ENCODE measurements at regions not wholly inside any gene's neighbourhood (a gene's known extent, or its start where the extent isn't known, plus 50 kb on each side); places are given as distances from the start of the nearest gene placed in this dataset.

DNA sequence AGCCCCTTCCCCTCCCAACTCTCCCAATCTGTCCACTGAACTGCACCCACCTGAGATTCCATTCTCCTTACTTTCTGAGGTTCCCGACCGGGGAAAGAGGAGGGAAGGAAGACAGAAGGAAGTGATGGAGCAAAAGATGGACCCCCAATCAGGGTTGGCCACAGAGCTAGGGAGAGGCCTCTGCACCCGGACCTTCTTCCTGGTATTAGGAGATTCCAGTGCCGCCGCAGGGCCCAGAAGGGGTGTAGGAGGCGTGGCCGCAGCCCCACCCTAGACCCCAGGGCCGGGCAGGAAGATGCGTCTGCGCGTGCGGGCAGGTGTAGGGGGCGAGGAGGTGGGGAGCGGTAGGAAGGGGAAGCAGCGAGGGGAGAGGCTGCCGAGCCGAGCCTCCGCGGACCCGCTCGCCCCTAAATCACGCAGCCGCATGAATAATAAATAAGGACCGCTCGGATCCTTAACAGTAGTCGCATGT lies 104.2 kb upstream of the MVB12B start:
- TF ChIP-seq POLR2A (IDR thresholded peaks at IDR 0.05) (no peak), POLR2AphosphoS5 (IDR thresholded peaks at IDR 0.05) (no peak), EP300 (IDR thresholded peaks at IDR 0.05) (no peak)
- TF ChIP-seq, protein P1, sequence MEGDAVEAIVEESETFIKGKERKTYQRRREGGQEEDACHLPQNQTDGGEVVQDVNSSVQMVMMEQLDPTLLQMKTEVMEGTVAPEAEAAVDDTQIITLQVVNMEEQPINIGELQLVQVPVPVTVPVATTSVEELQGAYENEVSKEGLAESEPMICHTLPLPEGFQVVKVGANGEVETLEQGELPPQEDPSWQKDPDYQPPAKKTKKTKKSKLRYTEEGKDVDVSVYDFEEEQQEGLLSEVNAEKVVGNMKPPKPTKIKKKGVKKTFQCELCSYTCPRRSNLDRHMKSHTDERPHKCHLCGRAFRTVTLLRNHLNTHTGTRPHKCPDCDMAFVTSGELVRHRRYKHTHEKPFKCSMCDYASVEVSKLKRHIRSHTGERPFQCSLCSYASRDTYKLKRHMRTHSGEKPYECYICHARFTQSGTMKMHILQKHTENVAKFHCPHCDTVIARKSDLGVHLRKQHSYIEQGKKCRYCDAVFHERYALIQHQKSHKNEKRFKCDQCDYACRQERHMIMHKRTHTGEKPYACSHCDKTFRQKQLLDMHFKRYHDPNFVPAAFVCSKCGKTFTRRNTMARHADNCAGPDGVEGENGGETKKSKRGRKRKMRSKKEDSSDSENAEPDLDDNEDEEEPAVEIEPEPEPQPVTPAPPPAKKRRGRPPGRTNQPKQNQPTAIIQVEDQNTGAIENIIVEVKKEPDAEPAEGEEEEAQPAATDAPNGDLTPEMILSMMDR (IDR thresholded peaks at IDR 0.05) = no peak
- peaks cover 0 to 13% (median 6%) of the 10 kb centered on the region in 4 donors for H3K27me3 ChIP-seq
- peaks cover 0 to 5% (median 2%) of the 10 kb centered on the region in 4 donors for H3K4me1 ChIP-seq
- H3K4me3 ChIP-seq = no peak overlapping the region
- no peaks in the 10 kb centered on the region for H3K36me3 ChIP-seq
- DNase-seq = no peak
- H3K9me3 ChIP-seq = peaks cover 0 to 7% (median 4%) of the 10 kb centered on the region in 4 donors
- ATAC-seq (ENCODE audit: low FRiP score in 2 of 2) = no peak
- H3K27ac ChIP-seq = no peak overlapping the region
- WGBS, 2 donors = 10 to 12% methylated on average over 26 of the region's 26 CpGs

DNA sequence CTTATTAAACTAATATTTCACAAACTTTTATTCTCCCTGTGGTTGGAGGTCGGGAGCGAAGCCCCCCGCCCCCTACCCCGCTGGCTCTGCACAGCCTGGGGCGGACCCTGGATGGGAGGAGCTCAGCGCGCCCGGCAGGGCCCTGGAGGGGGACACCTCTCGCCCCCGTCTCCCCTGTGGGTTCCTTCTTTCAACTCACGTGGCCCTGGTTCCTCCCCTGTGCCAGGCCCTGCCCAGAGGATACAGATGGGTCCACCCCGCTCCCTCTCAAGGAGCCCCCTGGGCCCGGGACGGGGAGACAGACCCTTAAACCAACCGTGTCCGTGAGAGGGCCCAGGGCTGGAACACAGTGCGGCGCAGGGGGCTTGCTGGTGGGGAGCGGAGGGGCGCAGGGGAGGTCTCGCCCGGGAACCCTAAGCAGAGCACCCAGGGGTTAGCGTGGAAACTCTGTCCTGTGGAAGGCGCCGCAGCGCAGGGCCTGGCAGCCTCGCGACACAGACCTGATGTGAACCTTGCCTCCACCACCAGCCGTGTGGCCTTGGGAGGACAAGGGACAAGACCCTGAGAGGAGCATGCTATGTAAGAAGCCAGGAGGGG lies 103.7 kb upstream of the MVB12B start:
- peaks cover 0 to 7% (median 4%) of the 10 kb centered on the region in 4 donors for H3K9me3 ChIP-seq
- no peaks in the 10 kb centered on the region for H3K36me3 ChIP-seq
- ATAC-seq (ENCODE audit: low FRiP score in 2 of 2) (no peak), DNase-seq (no peak)
- WGBS, 2 donors = 6 to 51% methylated on average over 12 to 18 of the region's 29 CpGs
- H3K4me3 ChIP-seq = no peak overlapping the region
- peaks cover 0 to 18% (median 6%) of the 10 kb centered on the region in 4 donors for H3K27me3 ChIP-seq
- TF ChIP-seq POLR2AphosphoS5 (IDR thresholded peaks at IDR 0.05) = no peak
- TF ChIP-seq, protein P1 (IDR thresholded peaks at IDR 0.05) = no peak
- TF ChIP-seq EP300 (IDR thresholded peaks at IDR 0.05) = no peak
- no peak for TF ChIP-seq POLR2A (IDR thresholded peaks at IDR 0.05)
- H3K4me1 ChIP-seq = peaks cover 0 to 5% (median 2%) of the 10 kb centered on the region in 4 donors
- H3K27ac ChIP-seq = no peak overlapping the region

GRCh38 chr9:126223798-126224531 lies 102.7 kb upstream of the MVB12B start:
- ATAC-seq (ENCODE audit: low FRiP score in 2 of 2) = no peak
- no peak overlapping the region for H3K27ac ChIP-seq
- no peak for TF ChIP-seq EP300 (IDR thresholded peaks at IDR 0.05)
- no peak for TF ChIP-seq POLR2AphosphoS5 (IDR thresholded peaks at IDR 0.05)
- no peak for TF ChIP-seq POLR2A (IDR thresholded peaks at IDR 0.05)
- TF ChIP-seq, protein P1 (IDR thresholded peaks at IDR 0.05) = no peak
- H3K4me1 ChIP-seq = peaks cover 0 to 11% (median 2%) of the 10 kb centered on the region in 4 donors
- H3K36me3 ChIP-seq = no peaks in the 10 kb centered on the region
- no peak for DNase-seq
- H3K27me3 ChIP-seq = peaks cover 0 to 18% (median 6%) of the 10 kb centered on the region in 4 donors
- H3K9me3 ChIP-seq = peaks cover 0 to 7% (median 4%) of the 10 kb centered on the region in 4 donors
- H3K4me3 ChIP-seq = no peak overlapping the region
- 85 to 87% methylated on average over 3 to 6 of the region's 6 CpGs for WGBS, 2 donors

DNA sequence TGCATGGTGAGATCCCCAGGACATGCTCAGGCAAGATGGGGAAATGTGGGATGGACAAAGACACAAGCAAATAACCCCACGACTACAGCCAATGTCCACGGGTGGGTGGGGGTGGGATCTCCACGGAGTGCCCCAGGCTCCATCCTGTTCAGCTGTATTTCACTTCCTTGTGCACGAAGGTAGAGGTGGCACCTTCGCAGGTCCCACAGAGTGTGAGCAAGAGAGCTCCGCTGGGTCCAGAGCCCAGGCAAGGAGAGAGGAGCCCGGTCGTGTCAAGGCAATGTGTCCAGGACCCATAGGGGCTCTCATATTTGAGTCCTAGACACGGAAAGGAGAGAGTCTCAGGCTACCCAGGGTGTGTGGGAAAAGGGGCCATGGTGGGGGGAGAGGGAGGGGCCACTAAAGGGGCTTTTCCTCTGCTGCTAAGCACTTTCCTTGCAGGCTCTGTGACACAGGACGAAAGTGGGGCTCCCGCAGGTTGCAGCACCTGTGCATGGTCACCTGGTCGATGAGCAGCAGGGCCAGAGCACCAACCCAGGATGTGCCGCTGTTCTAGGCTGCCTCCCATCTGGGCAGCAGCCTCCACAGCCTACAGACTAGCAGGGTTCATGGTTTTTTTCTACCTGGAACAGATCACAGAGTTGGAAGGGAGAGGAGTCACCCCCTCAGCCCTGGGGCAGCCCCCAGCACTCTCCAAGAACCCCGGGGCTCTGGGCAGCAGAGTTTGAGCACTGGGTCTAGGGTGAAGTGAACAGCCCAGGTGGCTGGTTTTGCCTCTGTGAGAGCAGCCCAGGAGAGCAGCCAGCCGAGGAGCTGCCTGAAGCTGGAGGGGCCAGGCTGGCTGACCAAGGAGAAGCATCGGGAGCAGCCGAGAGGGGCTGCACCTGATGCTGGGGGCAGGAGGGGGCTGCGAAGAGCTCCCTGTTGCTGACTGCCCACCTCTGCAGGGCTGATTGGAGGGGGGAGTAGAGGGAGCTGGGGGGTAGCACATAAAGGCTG lies 100.7 kb upstream of the MVB12B start:
- DNase-seq (no peak), ATAC-seq (ENCODE audit: low FRiP score in 2 of 2) (no peak)
- no peak overlapping the region for H3K4me3 ChIP-seq
- WGBS, 2 donors = 64 to 72% methylated on average over 14 to 18 of the region's 18 CpGs
- TF ChIP-seq POLR2AphosphoS5 (IDR thresholded peaks at IDR 0.05) (no peak), EP300 (IDR thresholded peaks at IDR 0.05) (no peak)
- no peak overlapping the region for H3K27ac ChIP-seq
- H3K36me3 ChIP-seq = no peaks in the 10 kb centered on the region
- H3K27me3 ChIP-seq = peaks cover 0 to 18% (median 6%) of the 10 kb centered on the region in 4 donors
- H3K4me1 ChIP-seq = peaks cover 0 to 13% (median 2%) of the 10 kb centered on the region in 4 donors
- H3K9me3 ChIP-seq = peaks cover 0 to 7% (median 4%) of the 10 kb centered on the region in 4 donors
